ENCODE measurements at regions not wholly inside any gene's neighbourhood (a gene's known extent, or its start where the extent isn't known, plus 50 kb on each side); places are given as distances from the start of the nearest gene placed in this dataset.

- DNase-seq (ENCODE audit: low spot score) = no peak
These were observed 57.5 kb upstream of the ARL15 start for GRCh38 chr5:54367844-54368243.

- no peak for DNase-seq (ENCODE audit: low spot score)
These were observed 56.3 kb upstream of the ARL15 start for GRCh38 chr5:54366707-54367106.

- no peak for DNase-seq (ENCODE audit: low spot score)
These were observed 53.3 kb upstream of the ARL15 start for GRCh38 chr5:54363669-54364068.

- no peak for DNase-seq (ENCODE audit: low spot score)
These were observed 52.7 kb upstream of the ARL15 start for GRCh38 chr5:54362992-54363625.

GRCh38 chr5:54362434-54362833 is 52.1 kb upstream of the ARL15 start:
- no peak for DNase-seq (ENCODE audit: low spot score)

GRCh38 chr5:54361691-54362411 is 51.5 kb upstream of the ARL15 start:
- no peak for DNase-seq (ENCODE audit: low spot score)

GRCh38 chr5:54360925-54361662 is 50.7 kb upstream of the ARL15 start:
- no peak for DNase-seq (ENCODE audit: low spot score)

Measured in SW480 (cell line).